ENCODE measurements at regions not wholly inside any gene's neighbourhood (a gene's known extent, or its start where the extent isn't known, plus 50 kb on each side); places are given as distances from the start of the nearest gene placed in this dataset.

DNA sequence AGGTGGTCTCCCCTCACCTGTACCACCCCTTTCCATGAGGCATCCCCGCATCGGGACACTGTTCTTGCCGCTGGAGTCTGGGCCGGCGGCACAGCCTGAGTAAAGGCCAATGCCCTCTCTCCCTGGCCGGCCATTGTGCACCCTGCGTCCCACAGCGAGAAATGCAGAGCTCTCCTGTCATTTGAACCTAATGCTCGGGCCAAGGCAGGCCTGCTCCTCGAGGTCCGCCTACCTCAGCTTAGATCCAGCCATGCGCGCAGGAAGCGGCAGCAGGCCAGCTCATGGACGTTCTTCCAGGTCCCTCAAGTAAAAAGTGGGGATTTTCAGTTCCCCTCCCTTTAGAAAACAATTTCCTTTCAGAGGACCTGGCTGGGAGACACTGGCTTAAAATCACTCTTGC, 135.0 kb downstream of the HSD17B3 start:
- TF ChIP-seq POLR2AphosphoS5 (IDR thresholded peaks at IDR 0.05; ENCODE audit: low read depth) = no peak
- TF ChIP-seq, protein P1, sequence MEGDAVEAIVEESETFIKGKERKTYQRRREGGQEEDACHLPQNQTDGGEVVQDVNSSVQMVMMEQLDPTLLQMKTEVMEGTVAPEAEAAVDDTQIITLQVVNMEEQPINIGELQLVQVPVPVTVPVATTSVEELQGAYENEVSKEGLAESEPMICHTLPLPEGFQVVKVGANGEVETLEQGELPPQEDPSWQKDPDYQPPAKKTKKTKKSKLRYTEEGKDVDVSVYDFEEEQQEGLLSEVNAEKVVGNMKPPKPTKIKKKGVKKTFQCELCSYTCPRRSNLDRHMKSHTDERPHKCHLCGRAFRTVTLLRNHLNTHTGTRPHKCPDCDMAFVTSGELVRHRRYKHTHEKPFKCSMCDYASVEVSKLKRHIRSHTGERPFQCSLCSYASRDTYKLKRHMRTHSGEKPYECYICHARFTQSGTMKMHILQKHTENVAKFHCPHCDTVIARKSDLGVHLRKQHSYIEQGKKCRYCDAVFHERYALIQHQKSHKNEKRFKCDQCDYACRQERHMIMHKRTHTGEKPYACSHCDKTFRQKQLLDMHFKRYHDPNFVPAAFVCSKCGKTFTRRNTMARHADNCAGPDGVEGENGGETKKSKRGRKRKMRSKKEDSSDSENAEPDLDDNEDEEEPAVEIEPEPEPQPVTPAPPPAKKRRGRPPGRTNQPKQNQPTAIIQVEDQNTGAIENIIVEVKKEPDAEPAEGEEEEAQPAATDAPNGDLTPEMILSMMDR (conservative IDR thresholded peaks at IDR 0.05; ENCODE audit: low read depth in 2 of 2) = no peak
- no peak for TF ChIP-seq EZH2 (IDR thresholded peaks at IDR 0.05; ENCODE audit: low read depth, unreplicated experiment)
- no peak for TF ChIP-seq EZH2phosphoT487 (IDR thresholded peaks at IDR 0.05; ENCODE audit: unreplicated experiment)
- TF ChIP-seq STAT1 (IDR thresholded peaks at IDR 0.05; ENCODE audit: unreplicated experiment) = no peak
- no peak for TF ChIP-seq CREB1 (CRISPR knock-in tag; IDR thresholded peaks at IDR 0.05; ENCODE audit: low read depth)
- TF ChIP-seq, protein P2, sequence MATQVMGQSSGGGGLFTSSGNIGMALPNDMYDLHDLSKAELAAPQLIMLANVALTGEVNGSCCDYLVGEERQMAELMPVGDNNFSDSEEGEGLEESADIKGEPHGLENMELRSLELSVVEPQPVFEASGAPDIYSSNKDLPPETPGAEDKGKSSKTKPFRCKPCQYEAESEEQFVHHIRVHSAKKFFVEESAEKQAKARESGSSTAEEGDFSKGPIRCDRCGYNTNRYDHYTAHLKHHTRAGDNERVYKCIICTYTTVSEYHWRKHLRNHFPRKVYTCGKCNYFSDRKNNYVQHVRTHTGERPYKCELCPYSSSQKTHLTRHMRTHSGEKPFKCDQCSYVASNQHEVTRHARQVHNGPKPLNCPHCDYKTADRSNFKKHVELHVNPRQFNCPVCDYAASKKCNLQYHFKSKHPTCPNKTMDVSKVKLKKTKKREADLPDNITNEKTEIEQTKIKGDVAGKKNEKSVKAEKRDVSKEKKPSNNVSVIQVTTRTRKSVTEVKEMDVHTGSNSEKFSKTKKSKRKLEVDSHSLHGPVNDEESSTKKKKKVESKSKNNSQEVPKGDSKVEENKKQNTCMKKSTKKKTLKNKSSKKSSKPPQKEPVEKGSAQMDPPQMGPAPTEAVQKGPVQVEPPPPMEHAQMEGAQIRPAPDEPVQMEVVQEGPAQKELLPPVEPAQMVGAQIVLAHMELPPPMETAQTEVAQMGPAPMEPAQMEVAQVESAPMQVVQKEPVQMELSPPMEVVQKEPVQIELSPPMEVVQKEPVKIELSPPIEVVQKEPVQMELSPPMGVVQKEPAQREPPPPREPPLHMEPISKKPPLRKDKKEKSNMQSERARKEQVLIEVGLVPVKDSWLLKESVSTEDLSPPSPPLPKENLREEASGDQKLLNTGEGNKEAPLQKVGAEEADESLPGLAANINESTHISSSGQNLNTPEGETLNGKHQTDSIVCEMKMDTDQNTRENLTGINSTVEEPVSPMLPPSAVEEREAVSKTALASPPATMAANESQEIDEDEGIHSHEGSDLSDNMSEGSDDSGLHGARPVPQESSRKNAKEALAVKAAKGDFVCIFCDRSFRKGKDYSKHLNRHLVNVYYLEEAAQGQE (IDR thresholded peaks at IDR 0.05; ENCODE audit: unreplicated experiment) = no peak
- TF ChIP-seq, protein P3, sequence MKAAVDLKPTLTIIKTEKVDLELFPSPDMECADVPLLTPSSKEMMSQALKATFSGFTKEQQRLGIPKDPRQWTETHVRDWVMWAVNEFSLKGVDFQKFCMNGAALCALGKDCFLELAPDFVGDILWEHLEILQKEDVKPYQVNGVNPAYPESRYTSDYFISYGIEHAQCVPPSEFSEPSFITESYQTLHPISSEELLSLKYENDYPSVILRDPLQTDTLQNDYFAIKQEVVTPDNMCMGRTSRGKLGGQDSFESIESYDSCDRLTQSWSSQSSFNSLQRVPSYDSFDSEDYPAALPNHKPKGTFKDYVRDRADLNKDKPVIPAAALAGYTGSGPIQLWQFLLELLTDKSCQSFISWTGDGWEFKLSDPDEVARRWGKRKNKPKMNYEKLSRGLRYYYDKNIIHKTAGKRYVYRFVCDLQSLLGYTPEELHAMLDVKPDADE (IDR thresholded peaks at IDR 0.05) = no peak
- TF ChIP-seq, protein P4, sequence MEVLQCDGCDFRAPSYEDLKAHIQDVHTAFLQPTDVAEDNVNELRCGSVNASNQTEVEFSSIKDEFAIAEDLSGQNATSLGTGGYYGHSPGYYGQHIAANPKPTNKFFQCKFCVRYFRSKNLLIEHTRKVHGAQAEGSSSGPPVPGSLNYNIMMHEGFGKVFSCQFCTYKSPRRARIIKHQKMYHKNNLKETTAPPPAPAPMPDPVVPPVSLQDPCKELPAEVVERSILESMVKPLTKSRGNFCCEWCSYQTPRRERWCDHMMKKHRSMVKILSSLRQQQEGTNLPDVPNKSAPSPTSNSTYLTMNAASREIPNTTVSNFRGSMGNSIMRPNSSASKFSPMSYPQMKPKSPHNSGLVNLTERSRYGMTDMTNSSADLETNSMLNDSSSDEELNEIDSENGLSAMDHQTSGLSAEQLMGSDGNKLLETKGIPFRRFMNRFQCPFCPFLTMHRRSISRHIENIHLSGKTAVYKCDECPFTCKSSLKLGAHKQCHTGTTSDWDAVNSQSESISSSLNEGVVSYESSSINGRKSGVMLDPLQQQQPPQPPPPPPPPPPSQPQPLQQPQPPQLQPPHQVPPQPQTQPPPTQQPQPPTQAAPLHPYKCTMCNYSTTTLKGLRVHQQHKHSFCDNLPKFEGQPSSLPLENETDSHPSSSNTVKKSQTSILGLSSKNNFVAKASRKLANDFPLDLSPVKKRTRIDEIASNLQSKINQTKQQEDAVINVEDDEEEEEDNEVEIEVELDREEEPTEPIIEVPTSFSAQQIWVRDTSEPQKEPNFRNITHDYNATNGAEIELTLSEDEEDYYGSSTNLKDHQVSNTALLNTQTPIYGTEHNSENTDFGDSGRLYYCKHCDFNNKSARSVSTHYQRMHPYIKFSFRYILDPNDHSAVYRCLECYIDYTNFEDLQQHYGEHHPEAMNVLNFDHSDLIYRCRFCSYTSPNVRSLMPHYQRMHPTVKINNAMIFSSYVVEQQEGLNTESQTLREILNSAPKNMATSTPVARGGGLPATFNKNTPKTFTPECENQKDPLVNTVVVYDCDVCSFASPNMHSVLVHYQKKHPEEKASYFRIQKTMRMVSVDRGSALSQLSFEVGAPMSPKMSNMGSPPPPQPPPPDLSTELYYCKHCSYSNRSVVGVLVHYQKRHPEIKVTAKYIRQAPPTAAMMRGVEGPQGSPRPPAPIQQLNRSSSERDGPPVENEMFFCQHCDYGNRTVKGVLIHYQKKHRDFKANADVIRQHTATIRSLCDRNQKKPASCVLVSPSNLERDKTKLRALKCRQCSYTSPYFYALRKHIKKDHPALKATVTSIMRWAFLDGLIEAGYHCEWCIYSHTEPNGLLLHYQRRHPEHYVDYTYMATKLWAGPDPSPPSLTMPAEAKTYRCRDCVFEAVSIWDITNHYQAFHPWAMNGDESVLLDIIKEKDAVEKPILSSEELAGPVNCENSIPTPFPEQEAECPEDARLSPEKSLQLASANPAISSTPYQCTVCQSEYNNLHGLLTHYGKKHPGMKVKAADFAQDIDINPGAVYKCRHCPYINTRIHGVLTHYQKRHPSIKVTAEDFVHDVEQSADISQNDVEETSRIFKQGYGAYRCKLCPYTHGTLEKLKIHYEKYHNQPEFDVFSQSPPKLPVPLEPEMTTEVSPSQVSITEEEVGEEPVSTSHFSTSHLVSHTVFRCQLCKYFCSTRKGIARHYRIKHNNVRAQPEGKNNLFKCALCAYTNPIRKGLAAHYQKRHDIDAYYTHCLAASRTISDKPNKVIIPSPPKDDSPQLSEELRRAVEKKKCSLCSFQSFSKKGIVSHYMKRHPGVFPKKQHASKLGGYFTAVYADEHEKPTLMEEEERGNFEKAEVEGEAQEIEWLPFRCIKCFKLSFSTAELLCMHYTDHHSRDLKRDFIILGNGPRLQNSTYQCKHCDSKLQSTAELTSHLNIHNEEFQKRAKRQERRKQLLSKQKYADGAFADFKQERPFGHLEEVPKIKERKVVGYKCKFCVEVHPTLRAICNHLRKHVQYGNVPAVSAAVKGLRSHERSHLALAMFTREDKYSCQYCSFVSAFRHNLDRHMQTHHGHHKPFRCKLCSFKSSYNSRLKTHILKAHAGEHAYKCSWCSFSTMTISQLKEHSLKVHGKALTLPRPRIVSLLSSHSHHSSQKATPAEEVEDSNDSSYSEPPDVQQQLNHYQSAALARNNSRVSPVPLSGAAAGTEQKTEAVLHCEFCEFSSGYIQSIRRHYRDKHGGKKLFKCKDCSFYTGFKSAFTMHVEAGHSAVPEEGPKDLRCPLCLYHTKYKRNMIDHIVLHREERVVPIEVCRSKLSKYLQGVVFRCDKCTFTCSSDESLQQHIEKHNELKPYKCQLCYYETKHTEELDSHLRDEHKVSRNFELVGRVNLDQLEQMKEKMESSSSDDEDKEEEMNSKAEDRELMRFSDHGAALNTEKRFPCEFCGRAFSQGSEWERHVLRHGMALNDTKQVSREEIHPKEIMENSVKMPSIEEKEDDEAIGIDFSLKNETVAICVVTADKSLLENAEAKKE (CRISPR knock-in tag; IDR thresholded peaks at IDR 0.05) = no peak
- no peak for TF ChIP-seq JUNB (IDR thresholded peaks at IDR 0.05; ENCODE audit: unreplicated experiment)
- TF ChIP-seq NANOG (IDR thresholded peaks at IDR 0.05; ENCODE audit: borderline replicate concordance) = no peak
